HG03378 (cell line): ENCODE measurements at regions not wholly inside any gene's neighbourhood (a gene's known extent, or its start where the extent isn't known, plus 50 kb on each side); places are given as distances from the start of the nearest gene placed in this dataset.

ENCODE experiments used
- ATAC-seq: cut with Tn5 transposase; IDR thresholded peaks from one replicate; pipeline ENCODE4 v1.9.1; 2021; ENCODE audit warnings: mild to moderate bottlenecking, moderate library complexity; ENCODE audit not compliant: unreplicated experiment

GRCh38 chr13:50189450-50189849 lies 174.2 kb downstream of the KCNRG start:
- no peak for ATAC-seq

GRCh38 chr13:50191004-50191403 lies 175.8 kb downstream of the KCNRG start:
- no peak for ATAC-seq

GRCh38 chr13:50192272-50192813 lies 177.1 kb downstream of the KCNRG start:
- ATAC-seq: no peak

GRCh38 chr13:50195045-50195444 lies 179.8 kb downstream of the KCNRG start:
- ATAC-seq: no peak

- ATAC-seq: no peak
Measured at GRCh38 chr13:50196118-50196517, 180.9 kb downstream of the KCNRG start.

GRCh38 chr13:50197705-50198104 lies 182.5 kb downstream of the KCNRG start:
- no peak for ATAC-seq

GRCh38 chr13:50198508-50198907 lies 183.3 kb downstream of the KCNRG start:
- no peak for ATAC-seq

GRCh38 chr13:50200569-50200968 lies 185.3 kb downstream of the KCNRG start:
- no peak for ATAC-seq

GRCh38 chr13:50200988-50201387 lies 185.7 kb downstream of the KCNRG start:
- no peak for ATAC-seq

GRCh38 chr13:50202485-50202884 lies 187.2 kb downstream of the KCNRG start:
- ATAC-seq: no peak

- no peak for ATAC-seq
Measured at GRCh38 chr13:50203256-50203941, 188.2 kb downstream of the KCNRG start.

GRCh38 chr13:50205581-50205980 lies 190.3 kb downstream of the KCNRG start:
- no peak for ATAC-seq

GRCh38 chr13:50208826-50209335 lies 193.6 kb downstream of the KCNRG start:
- ATAC-seq: no peak

- ATAC-seq: no peak
Measured at GRCh38 chr13:50209631-50210030, 194.4 kb downstream of the KCNRG start.

GRCh38 chr13:50213526-50213925 lies 198.3 kb downstream of the KCNRG start:
- no peak for ATAC-seq

- no peak for ATAC-seq
Measured at GRCh38 chr13:50214514-50214913, 199.3 kb downstream of the KCNRG start.

GRCh38 chr13:50215399-50215798 lies 200.2 kb downstream of the KCNRG start:
- ATAC-seq: no peak

- no peak for ATAC-seq
Measured at GRCh38 chr13:50219743-50220142, 204.5 kb downstream of the KCNRG start.

GRCh38 chr13:50220938-50221337 lies 205.7 kb downstream of the KCNRG start:
- ATAC-seq: no peak

GRCh38 chr13:50222569-50223332 lies 207.5 kb downstream of the KCNRG start:
- no peak for ATAC-seq

GRCh38 chr13:50224534-50224933 lies 209.3 kb downstream of the KCNRG start:
- ATAC-seq: peak; percentile 76
